Heart left ventricle (tissue), 16 donors: ENCODE measurements at regions not wholly inside any gene's neighbourhood (a gene's known extent, or its start where the extent isn't known, plus 50 kb on each side); places are given as distances from the start of the nearest gene placed in this dataset.

ENCODE experiments used
- ATAC-seq, 4 donors: fragments of 200-7000 bp; cut with Tn5 transposase; one replicate each; pipeline ENCODE4 v1.9.1; 2020 to 2022; ENCODE audit warnings: moderate library complexity in 4 of 4, mild to moderate bottlenecking in 3 of 4, moderate number of reproducible peaks in 1 of 4
- DNase-seq, 5 donors: peaks; one replicate each; pipeline ENCODE4 v3.0.0-alpha.2; 2020
- H3K27ac ChIP-seq, 12 donors: fragments of 200-600 bp; sonication (generic) in 4 of 12; one replicate each; pipeline versions ENCODE4 v1.5.0 to v1.8.0; 2016 to 2022; ENCODE audit warnings: mild to moderate bottlenecking in 2 of 12
- H3K27me3 ChIP-seq, 9 donors: fragments of 200-600 bp; sonication (generic) in 2 of 9; one replicate each; pipeline versions ENCODE4 v1.5.1 to v1.8.0; 2016 to 2022; ENCODE audit warnings: mild to moderate bottlenecking in 3 of 9
- H3K36me3 ChIP-seq, 9 donors: fragments of 200-600 bp; sonication (generic) in 2 of 9; one replicate each; pipeline versions ENCODE4 v1.5.0 to v1.8.0; 2018 to 2022; ENCODE audit warnings: mild to moderate bottlenecking in 2 of 9
- H3K4me1 ChIP-seq, 12 donors: fragments of 200-600 bp; sonication (generic) in 4 of 12; one replicate each; pipeline versions ENCODE4 v1.5.0 to v1.8.0; 2016 to 2022; ENCODE audit warnings: mild to moderate bottlenecking in 3 of 12
- H3K4me3 ChIP-seq, 12 donors: fragments of 200-600 bp; sonication (generic) in 4 of 12; one replicate each; pipeline versions ENCODE4 v1.5.0 to v1.8.0; 2017 to 2022; ENCODE audit warnings: mild to moderate bottlenecking in 9 of 12, moderate library complexity in 4 of 12
- H3K9me3 ChIP-seq, 12 donors: fragments of 200-600 bp; sonication (generic) in 4 of 12; one replicate each; pipeline versions ENCODE4 v1.5.0 to v1.8.0; 2016 to 2022; ENCODE audit warnings: mild to moderate bottlenecking in 1 of 12
- CTCF ChIP-seq, 12 donors: fragments of 200-600 bp; sonication (generic) in 4 of 12; IDR thresholded peaks; one replicate each; pipeline versions ENCODE4 v1.5.0 to v1.8.0; 2018 to 2022; ENCODE audit warnings: antibody characterized with exemption in 12 of 12, mild to moderate bottlenecking in 5 of 12
- POLR2A ChIP-seq, 2 donors: fragments of 450-650 bp; IDR thresholded peaks; one replicate each; pipeline ENCODE4 v1.6.1; 2017; ENCODE audit warnings: antibody characterized with exemption in 2 of 2, mild to moderate bottlenecking in 2 of 2, moderate library complexity in 2 of 2
- WGBS, 4 donors: extraction: QIAGEN DNeasy Blood & Tissue Kit in 2 of 4; methylation state at CpG; one replicate each; pipeline versions ENCODE4 v1.1.5 to v1.1.7; 2013 to 2018; 5-methylcytosine and 5-hydroxymethylcytosine counted together
- intact Hi-C, 10 donors: fragments of 100-400 bp; cut with DNase I; formaldehyde crosslinking; loops; one replicate each; pipeline versions ENCODE4 v1.11.1 to v1.14.2; 2022
- donor health status: ischemic (EF 13 %, LVEDD 7.1; RV severe dilation, severe dysfunction).
- donor health status: healthy with polysubstance abuse.
- donor health status: DM: no; HTN: yes; CAD: no.
- donor health status: DM: no; HTN: no; CAD: no.
- donor health status: ischemic (EF 25% LVEDD 6.9; RV normal size, moderate dysfunction).
- donor health status: ischemic (EF 25% LVEDD 5.7; RV mildly dilated, moderate dysfunction).
- donor health status: healthy.
- donor health status: DM: yes; HTN: yes; CAD: no.
- donor health status: ischemic (EF 35%, LVEDD 5.7; RV mildly dilated, moderate dysfunction).
- donor health status: nonischemic (EF 11% LVEDD 7.7; RV severe dilation, severe dysfunction).
- donor health status: DM: yes; HTN: yes; CAD: no.
- donor health status: PGD.
- donor health status: ischemic (EF 29% LVEDD 5.4; RV normal size, mild dysfunction).
- donor health status: nonischemic (EF 23%, LVEDD 6.1; RV moderate dilation, normal function).

DNA sequence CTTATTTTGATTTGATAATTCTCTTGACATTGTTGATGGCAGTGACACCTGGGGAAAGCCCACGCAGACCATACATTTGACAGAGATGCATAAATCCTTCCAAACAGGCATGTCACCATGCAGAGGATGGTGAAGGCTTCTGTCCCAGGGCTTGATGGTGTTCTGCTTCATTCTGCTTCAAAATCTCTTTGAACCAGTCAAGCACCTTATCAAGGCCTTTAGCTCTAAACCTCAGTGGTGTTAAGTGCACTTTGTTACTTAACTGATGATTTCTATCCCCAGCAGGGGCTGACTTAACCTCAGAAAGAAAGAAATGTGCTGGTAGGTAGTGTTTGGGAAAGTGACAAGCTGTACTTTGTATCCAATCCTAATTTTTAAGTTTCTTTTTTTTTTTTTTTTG lies 81.1 kb downstream of the RRAGC start:
- Histone ChIP-seq H3K9me3 (no peaks in the 10 kb centered on the region), H3K27me3 (peaks cover 0 to 68% (median 22%) of the 10 kb centered on the region in 9 donors), H3K27ac (no peak overlapping the region), H3K4me1 (peaks cover 0 to 2% (median 0%) of the 10 kb centered on the region in 12 donors), H3K36me3 (no peaks in the 10 kb centered on the region), H3K4me3 (no peak overlapping the region)
- no peak for TF ChIP-seq POLR2A (IDR thresholded peaks at IDR 0.05)
- no peak for TF ChIP-seq CTCF (IDR thresholded peaks at IDR 0.05)
- WGBS, 4 donors, result 0 to 56% (median 37%) methylated on average over 1 of the region's 1 CpG
- DNase-seq, result no peak
- ATAC-seq, result no peak
- intact Hi-C loops, result no loop called here

GRCh38 chr1:38778051-38778450 lies 81.5 kb downstream of the RRAGC start:
- no peak for TF ChIP-seq POLR2A (IDR thresholded peaks at IDR 0.05)
- no peak for TF ChIP-seq CTCF (IDR thresholded peaks at IDR 0.05)
- H3K27me3 ChIP-seq, result peaks cover 0 to 63% (median 19%) of the 10 kb centered on the region in 9 donors

DNA sequence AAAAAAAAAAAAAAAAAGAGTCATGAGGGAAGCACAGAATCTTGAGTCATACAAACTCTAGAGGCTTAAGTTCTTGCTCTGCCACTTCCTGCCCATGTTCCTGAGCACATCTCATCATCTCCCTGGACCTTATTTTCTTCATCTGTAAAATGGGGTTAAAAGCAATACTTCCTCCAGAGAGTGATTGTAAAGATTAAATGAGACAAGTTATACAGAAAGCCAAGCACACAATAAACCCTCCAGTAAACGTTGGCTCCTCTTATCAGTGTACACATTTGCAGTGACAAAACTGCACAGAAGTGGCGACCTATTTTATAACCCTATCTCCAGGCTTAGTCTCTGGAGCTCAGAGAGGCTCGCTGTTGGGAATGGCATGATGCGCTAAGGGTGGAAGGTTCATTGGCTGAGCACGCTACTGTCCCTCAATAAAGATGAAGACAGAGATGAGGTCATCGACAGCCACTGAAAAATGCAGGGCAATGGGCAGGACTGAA lies 82.1 kb downstream of the RRAGC start:
- H3K27ac ChIP-seq, result no peak overlapping the region
- H3K4me3 ChIP-seq, result no peak overlapping the region
- no peaks in the 10 kb centered on the region for H3K4me1 ChIP-seq
- DNase-seq (no peak), ATAC-seq (no peak)
- H3K36me3 ChIP-seq, result no peaks in the 10 kb centered on the region
- TF ChIP-seq CTCF (IDR thresholded peaks at IDR 0.05) (no peak), POLR2A (IDR thresholded peaks at IDR 0.05) (no peak)
- no peaks in the 10 kb centered on the region for H3K9me3 ChIP-seq
- WGBS, 4 donors, result 59 to 67% (median 65%) methylated on average over 6 of the region's 6 CpGs
- H3K27me3 ChIP-seq, result peaks cover 0 to 59% (median 16%) of the 10 kb centered on the region in 9 donors
- intact Hi-C loops, result no loop called here

More at GRCh38 chr1:38778051-38778450, 81.5 kb downstream of the RRAGC start:
- whole genome bisulfite sequencing, 4 donors, result 76 to 86% (median 81%) methylated on average over 2 of the region's 2 CpGs
- no peaks in the 10 kb centered on the region for H3K4me1 ChIP-seq
- DNase-seq (no peak), ATAC-seq (no peak)
- no peak overlapping the region for H3K4me3 ChIP-seq
- intact Hi-C loops, result no loop called here
- H3K27ac ChIP-seq, result no peak overlapping the region
- H3K36me3 ChIP-seq, result no peaks in the 10 kb centered on the region
- no peaks in the 10 kb centered on the region for H3K9me3 ChIP-seq

- DNase-seq (no peak), ATAC-seq (no peak)
- TF ChIP-seq CTCF (IDR thresholded peaks at IDR 0.05), result no peak
- TF ChIP-seq POLR2A (IDR thresholded peaks at IDR 0.05), result no peak
- no peaks in the 10 kb centered on the region for H3K4me1 ChIP-seq
- no peaks in the 10 kb centered on the region for H3K9me3 ChIP-seq
- H3K27ac ChIP-seq, result no peak overlapping the region
- peaks cover 0 to 50% (median 10%) of the 10 kb centered on the region in 9 donors for H3K27me3 ChIP-seq
- no peak overlapping the region for H3K4me3 ChIP-seq
- intact Hi-C loops, result no loop called here
- H3K36me3 ChIP-seq, result no peaks in the 10 kb centered on the region
Observed at GRCh38 chr1:38776466-38777065, 83.0 kb downstream of the RRAGC start.
